Mucosa of descending colon (tissue), 3 donors: ENCODE measurements at regions not wholly inside any gene's neighbourhood (a gene's known extent, or its start where the extent isn't known, plus 50 kb on each side); places are given as distances from the start of the nearest gene placed in this dataset.

Experiments
- ATAC-seq: fragments of 200-7000 bp; cut with Tn5 transposase; one replicate; pipeline ENCODE4 v1.9.1; 2020; ENCODE audit warnings: mild to moderate bottlenecking, moderate library complexity
- DNase-seq, 3 donors: peaks; one replicate each; pipeline ENCODE4 v3.0.0-alpha.2; 2020
- H3K36me3 ChIP-seq: fragments of 200-600 bp; one replicate; pipeline ENCODE4 v1.8.0; 2021; ENCODE audit warnings: low read depth, mild to moderate bottlenecking
- H3K4me1 ChIP-seq: fragments of 200-600 bp; one replicate; pipeline ENCODE4 v1.8.0; 2021; ENCODE audit warnings: low read depth, mild to moderate bottlenecking
- H3K4me3 ChIP-seq: fragments of 200-600 bp; one replicate; pipeline ENCODE4 v1.8.0; 2021; ENCODE audit warnings: mild to moderate bottlenecking
- H3K9me3 ChIP-seq: fragments of 200-600 bp; one replicate; pipeline ENCODE4 v1.8.0; 2021; ENCODE audit warnings: mild to moderate bottlenecking
- intact Hi-C, 2 donors: fragments of 100-400 bp; cut with DNase I in 1 of 2; cut with micrococcal nuclease in 1 of 2; formaldehyde crosslinking; loops; one replicate each; pipeline versions ENCODE4 v1.11.0 to v1.11.1; 2022; cut with DNase I, micrococcal nuclease
- TF ChIP-seq, protein P1 (sequence below): fragments of 200-600 bp; IDR thresholded peaks from one replicate; pipeline ENCODE4 v1.8.0; 2022; ENCODE audit warnings: antibody characterized with exemption, mild to moderate bottlenecking
- donor health status: DM: no; HTN: no; CAD: no; lungs with moderate emphysema.
- donor health status: DM: no; HTN: no; CAD: no.
- donor health status: DM: no; HTN: yes; CAD: no.

DNA sequence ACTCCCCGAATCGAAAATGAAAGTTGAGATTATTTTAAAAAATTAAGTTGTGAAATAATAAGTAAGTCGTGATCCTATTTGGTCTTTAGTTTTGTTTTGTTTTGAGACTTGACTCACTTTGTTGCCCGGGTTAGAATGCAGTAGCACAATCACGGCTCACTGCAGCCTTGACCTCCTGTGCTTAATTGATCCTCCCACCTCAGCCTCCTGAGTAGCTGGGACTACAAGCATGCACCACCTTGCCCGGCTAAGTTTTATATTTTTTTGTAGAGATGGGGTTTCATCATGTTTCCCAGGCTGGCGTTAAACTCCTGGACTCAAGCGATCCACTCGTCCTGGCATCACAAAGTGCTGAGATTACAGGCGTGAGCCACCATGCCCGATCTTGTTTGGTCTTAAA is 326.2 kb downstream of the MYCN start:
- no peaks in the 10 kb centered on the region for H3K4me1 ChIP-seq
- H3K9me3 ChIP-seq, result no peaks in the 10 kb centered on the region
- ATAC-seq (no peak), DNase-seq (no peak)
- intact Hi-C loops, result no loop called here
- H3K36me3 ChIP-seq, result no peaks in the 10 kb centered on the region
- TF ChIP-seq, protein P1, sequence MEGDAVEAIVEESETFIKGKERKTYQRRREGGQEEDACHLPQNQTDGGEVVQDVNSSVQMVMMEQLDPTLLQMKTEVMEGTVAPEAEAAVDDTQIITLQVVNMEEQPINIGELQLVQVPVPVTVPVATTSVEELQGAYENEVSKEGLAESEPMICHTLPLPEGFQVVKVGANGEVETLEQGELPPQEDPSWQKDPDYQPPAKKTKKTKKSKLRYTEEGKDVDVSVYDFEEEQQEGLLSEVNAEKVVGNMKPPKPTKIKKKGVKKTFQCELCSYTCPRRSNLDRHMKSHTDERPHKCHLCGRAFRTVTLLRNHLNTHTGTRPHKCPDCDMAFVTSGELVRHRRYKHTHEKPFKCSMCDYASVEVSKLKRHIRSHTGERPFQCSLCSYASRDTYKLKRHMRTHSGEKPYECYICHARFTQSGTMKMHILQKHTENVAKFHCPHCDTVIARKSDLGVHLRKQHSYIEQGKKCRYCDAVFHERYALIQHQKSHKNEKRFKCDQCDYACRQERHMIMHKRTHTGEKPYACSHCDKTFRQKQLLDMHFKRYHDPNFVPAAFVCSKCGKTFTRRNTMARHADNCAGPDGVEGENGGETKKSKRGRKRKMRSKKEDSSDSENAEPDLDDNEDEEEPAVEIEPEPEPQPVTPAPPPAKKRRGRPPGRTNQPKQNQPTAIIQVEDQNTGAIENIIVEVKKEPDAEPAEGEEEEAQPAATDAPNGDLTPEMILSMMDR, result no peak
- H3K4me3 ChIP-seq, result no peak overlapping the region

DNA sequence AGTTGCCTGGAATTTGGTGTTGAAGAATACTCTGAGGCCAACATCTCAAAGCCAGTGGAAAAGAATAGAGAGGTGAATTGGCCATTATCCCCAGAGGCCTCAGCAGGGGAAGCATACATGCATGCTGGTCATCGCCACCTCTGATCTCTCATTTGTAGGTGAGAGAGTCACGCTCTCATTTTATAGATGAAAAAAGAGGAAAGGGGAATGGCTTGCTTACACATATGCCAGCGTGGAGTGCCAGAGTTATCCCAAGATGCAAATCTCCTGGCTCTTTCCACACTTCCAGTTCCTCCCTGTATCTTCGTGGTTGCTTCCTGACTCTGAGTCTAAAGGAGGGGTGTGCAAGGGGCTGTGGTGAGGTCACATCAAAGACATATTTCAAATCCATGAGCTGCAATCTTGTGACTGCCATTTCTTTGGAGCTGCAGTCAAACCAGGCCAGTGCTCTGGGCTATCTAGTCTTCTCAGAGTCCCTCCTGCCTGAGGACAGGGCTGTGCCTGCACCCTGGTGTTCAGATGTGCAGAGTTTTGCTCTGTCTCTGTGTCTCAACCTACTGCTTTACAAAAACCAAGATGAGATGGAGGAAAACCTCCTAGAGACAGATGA is 324.7 kb downstream of the MYCN start:
- intact Hi-C loops, result no loop called here
- DNase-seq, result no peak
- Histone ChIP-seq H3K9me3 (no peaks in the 10 kb centered on the region), H3K4me1 (no peaks in the 10 kb centered on the region), H3K36me3 (no peaks in the 10 kb centered on the region), H3K4me3 (no peak overlapping the region)
- ATAC-seq, result no peak
- TF ChIP-seq, protein P1, result no peak

DNA sequence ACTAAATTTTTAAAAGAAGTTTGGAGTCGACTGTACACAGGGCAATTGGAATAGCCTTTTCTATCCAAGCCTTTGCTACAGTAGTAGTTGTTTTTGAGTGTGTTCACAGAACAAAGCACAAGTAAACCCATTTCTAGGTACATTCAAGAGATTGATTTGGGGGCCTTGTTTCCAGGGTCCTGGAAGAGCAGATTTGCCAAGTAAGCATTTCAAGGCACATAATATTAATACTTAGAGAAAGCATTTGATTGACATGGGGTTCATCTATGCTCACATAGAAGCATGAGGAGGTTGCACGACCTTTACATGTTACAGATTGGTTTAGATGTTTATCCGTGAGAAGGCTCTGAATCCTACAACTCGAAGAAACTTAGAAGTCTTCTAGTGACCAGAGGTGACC is 324.1 kb downstream of the MYCN start:
- no peaks in the 10 kb centered on the region for H3K36me3 ChIP-seq
- no peak for DNase-seq
- TF ChIP-seq, protein P1, result no peak
- H3K4me1 ChIP-seq, result no peaks in the 10 kb centered on the region
- no peak for ATAC-seq
- H3K4me3 ChIP-seq, result no peak overlapping the region
- intact Hi-C loops, result no loop called here
- H3K9me3 ChIP-seq, result no peaks in the 10 kb centered on the region

DNA sequence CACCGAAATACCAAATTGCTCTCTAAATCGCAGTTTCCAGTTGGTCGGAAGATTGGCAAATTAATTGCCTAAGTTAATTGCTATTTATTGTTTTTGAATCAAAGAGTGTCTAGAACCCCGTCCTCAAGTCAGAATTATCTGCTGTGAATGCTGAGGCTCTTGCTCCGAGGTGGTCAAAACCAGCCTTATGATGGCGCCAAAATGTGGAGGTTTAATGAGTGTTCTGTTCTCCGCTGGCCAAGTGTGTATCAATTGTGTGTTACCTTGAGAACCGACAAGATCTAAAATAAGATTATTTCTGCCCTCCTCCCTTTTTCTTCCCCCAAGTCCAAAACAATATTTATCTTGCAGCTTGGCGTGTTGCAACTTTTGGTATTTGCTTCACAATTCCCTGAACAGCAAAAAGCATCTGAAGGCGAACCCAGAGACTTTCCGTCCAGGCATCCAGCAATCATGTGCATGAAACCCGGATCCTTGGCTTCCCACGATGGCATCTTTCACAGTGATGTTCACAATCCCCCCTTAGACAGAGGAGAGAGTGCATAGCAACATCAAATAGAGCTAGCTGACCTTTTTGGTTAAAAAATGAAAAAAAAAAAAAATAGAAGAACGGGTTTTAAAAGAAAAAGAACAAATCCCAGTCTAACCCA is 323.0 kb downstream of the MYCN start:
- ATAC-seq (no peak), DNase-seq (no peak)
- TF ChIP-seq, protein P1, result no peak
- H3K4me1 ChIP-seq, result no peaks in the 10 kb centered on the region
- H3K4me3 ChIP-seq, result no peak overlapping the region
- no peaks in the 10 kb centered on the region for H3K9me3 ChIP-seq
- intact Hi-C loops, result no loop called here
- no peaks in the 10 kb centered on the region for H3K36me3 ChIP-seq

DNA sequence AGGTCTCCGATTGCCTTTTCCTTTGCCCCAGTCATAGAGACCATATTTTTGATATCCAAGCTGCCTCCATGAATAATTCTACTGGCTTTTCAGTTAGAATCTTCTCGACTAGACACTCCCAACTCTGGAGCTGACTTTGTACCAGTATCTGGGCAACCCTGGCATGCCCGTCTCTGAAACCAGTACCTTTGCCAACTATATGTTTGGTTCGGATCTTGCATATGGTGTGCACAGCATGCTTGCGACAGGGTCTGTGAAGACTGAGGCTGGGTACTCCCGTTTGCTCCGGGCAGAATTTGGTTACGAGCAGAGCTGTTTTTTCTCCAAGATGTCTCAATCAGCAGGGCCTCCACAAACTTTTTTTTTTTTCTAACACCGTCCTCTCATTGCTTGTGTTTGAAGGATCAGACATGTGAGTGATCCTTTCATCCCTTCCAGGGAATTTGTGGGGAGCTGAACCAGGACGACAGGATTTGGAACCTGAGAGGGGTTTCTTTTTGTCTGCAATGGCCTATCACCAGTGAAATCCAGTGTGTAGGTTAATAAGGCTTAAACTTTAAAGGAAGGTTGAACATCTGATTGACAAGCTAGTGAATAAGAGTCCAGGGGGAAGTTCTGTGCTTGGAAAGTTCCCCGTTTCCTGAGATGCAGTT is 322.3 kb downstream of the MYCN start:
- Histone ChIP-seq H3K4me3 (no peak overlapping the region), H3K9me3 (no peaks in the 10 kb centered on the region), H3K4me1 (no peaks in the 10 kb centered on the region), H3K36me3 (no peaks in the 10 kb centered on the region)
- TF ChIP-seq, protein P1, result no peak
- intact Hi-C loops, result no loop called here
- DNase-seq (no peak), ATAC-seq (no peak)
